ENCODE measurements at regions not wholly inside any gene's neighbourhood (a gene's known extent, or its start where the extent isn't known, plus 50 kb on each side); places are given as distances from the start of the nearest gene placed in this dataset.

DNA sequence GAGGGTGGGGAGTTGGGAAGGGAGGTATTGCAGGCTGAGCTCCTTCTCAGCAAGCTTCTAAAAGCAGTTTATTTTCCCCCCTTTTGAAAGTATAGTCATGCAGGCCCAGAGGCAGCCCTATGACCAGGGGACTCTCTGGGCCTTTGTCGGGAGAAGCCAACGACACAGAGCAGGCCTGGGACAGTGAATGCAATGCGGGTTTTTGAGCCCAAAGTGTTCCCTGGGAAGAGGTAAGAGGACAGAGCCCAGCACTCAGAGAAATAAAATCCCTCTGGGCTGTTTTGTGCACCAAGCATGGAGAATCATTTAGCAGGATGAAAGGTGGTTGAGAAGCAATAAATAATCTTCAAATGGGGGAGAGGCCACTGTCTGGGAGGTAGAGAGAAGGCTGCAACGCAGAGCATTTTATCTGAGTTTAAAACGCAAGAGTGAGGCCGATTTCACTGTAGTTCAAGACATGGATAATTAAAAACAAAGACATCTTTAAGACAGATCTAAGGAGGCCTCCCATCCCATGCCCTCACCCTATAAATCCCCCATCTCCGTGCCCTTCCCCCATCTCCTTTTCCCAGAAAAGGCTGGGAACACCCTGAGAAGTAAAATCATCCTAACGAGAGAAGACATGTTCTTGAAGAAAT is 237.5 kb downstream of the CDC5L start:
- TF ChIP-seq, protein P1, sequence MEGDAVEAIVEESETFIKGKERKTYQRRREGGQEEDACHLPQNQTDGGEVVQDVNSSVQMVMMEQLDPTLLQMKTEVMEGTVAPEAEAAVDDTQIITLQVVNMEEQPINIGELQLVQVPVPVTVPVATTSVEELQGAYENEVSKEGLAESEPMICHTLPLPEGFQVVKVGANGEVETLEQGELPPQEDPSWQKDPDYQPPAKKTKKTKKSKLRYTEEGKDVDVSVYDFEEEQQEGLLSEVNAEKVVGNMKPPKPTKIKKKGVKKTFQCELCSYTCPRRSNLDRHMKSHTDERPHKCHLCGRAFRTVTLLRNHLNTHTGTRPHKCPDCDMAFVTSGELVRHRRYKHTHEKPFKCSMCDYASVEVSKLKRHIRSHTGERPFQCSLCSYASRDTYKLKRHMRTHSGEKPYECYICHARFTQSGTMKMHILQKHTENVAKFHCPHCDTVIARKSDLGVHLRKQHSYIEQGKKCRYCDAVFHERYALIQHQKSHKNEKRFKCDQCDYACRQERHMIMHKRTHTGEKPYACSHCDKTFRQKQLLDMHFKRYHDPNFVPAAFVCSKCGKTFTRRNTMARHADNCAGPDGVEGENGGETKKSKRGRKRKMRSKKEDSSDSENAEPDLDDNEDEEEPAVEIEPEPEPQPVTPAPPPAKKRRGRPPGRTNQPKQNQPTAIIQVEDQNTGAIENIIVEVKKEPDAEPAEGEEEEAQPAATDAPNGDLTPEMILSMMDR (IDR thresholded peaks at IDR 0.05) = no peak
- no peak for TF ChIP-seq POLR2A (IDR thresholded peaks at IDR 0.05)
